Endodermal cell (in vitro differentiated cells): ENCODE measurements at regions not wholly inside any gene's neighbourhood (a gene's known extent, or its start where the extent isn't known, plus 50 kb on each side); places are given as distances from the start of the nearest gene placed in this dataset.

Experiments
- DNase-seq: peaks from one replicate; pipeline ENCODE4 v3.0.0-alpha.2; 2017
- H3K27ac ChIP-seq: 2 replicates; pipeline ENCODE4 v1.5.1; 2013; ENCODE audit warnings: mild to moderate bottlenecking, low read depth, low read length, moderate library complexity
- H3K27me3 ChIP-seq: 2 replicates; pipeline ENCODE4 v1.6.1; 2013; ENCODE audit warnings: mild to moderate bottlenecking, low read length, moderate library complexity; ENCODE audit not compliant: insufficient read depth, control insufficient read depth, poor library complexity, severe bottlenecking
- H3K36me3 ChIP-seq: 2 replicates; pipeline ENCODE4 v1.7.0; 2013; ENCODE audit warnings: mild to moderate bottlenecking, low read length, moderate library complexity; ENCODE audit not compliant: control insufficient read depth, insufficient read depth
- H3K4me1 ChIP-seq: one replicate; pipeline ENCODE4 v1.7.0; 2013; ENCODE audit warnings: low read length; ENCODE audit not compliant: control insufficient read depth, insufficient read depth
- H3K4me3 ChIP-seq: 2 replicates; pipeline ENCODE4 v1.5.1; 2013; ENCODE audit warnings: mild to moderate bottlenecking, low read length, moderate library complexity
- H3K9ac ChIP-seq: 2 replicates; pipeline ENCODE4 v1.6.1; 2013; ENCODE audit warnings: mild to moderate bottlenecking, low read length, moderate library complexity; ENCODE audit not compliant: poor library complexity, severe bottlenecking; ENCODE audit errors: extremely low read depth
- H3K9me3 ChIP-seq: 2 replicates; pipeline ENCODE4 v1.6.1; 2013; ENCODE audit warnings: mild to moderate bottlenecking, low read length, moderate library complexity; ENCODE audit not compliant: control insufficient read depth
- H3K27ac Mint-ChIP-seq: 2 replicates; pipeline ENCODE4 v1.8.0; 2020; ENCODE audit warnings: mixed read lengths
- H3K27me3 Mint-ChIP-seq: 2 replicates; pipeline ENCODE4 v1.8.0; 2021; ENCODE audit warnings: mild to moderate bottlenecking, mixed read lengths; ENCODE audit not compliant: insufficient read depth
- H3K36me3 Mint-ChIP-seq: 2 replicates; pipeline ENCODE4 v1.8.0; 2020; ENCODE audit warnings: low read depth, mixed read lengths
- H3K4me1 Mint-ChIP-seq: 2 replicates; pipeline ENCODE4 v1.8.0; 2020; ENCODE audit warnings: mixed read lengths
- H3K4me3 Mint-ChIP-seq: 2 replicates; pipeline ENCODE4 v1.8.0; 2020; ENCODE audit warnings: mild to moderate bottlenecking, moderate library complexity, mixed read lengths
- H3K9me3 Mint-ChIP-seq: 2 replicates; pipeline ENCODE4 v1.8.0; 2020; ENCODE audit warnings: mild to moderate bottlenecking, mixed read lengths
- WGBS, 2 experiments: methylation state at CpG; one replicate each; pipeline versions ENCODE4 v1.1.5 to v1.1.7; 2013; ENCODE audit warnings: missing lambda C conversion rate in 2 of 2, mixed read lengths in 1 of 2; ENCODE audit not compliant: insufficient coverage in 1 of 2, insufficient read length in 1 of 2; 5-methylcytosine and 5-hydroxymethylcytosine counted together
- TF ChIP-seq, protein P1 (sequence below): fragments of 200-600 bp; sonication (generic); conservative IDR thresholded peaks from 2 replicates; pipeline ENCODE4 v1.5.0; 2021; ENCODE audit warnings: antibody characterized with exemption, mild to moderate bottlenecking

DNA sequence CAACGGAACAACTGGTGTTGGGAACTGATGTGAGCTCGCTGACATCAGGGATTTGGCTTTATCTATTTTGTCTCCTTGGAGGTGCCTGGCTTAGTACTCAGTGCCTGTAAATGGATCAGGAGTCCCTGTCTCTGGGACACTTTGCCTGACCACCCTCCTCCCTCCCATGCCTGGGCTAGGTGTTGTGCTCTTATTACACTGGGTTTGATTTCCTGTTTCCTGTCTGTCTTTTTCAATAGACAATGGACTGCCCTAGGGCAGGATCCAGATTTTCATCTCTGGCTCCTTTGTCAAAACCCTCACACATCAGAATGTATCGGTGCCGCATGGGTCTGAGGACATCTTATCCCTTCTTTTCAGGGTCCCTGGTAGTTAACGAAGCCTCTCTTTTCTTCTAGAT lies 223.6 kb upstream of the ASIC2 start:
- DNase-seq: no peak
- Histone ChIP-seq H3K36me3 (no peaks in the 10 kb centered on the region), H3K9ac (no peak overlapping the region), H3K27me3 (no peaks in the 10 kb centered on the region), H3K4me3 (no peak overlapping the region), H3K27ac (no peak overlapping the region), H3K4me1 (no peaks in the 10 kb centered on the region), H3K9me3 (no peaks in the 10 kb centered on the region)
- WGBS, 2 experiments: 97 to 98% methylated on average over 4 to 5 of the region's 5 CpGs
- Mint-ChIP-seq H3K27ac (no peak overlapping the region), H3K36me3 (no peaks in the 10 kb centered on the region), H3K4me3 (no peak overlapping the region), H3K27me3 (peaks cover 12% of the 10 kb centered on the region), H3K9me3 (no peaks in the 10 kb centered on the region), H3K4me1 (no peaks in the 10 kb centered on the region)
- TF ChIP-seq, protein P1, sequence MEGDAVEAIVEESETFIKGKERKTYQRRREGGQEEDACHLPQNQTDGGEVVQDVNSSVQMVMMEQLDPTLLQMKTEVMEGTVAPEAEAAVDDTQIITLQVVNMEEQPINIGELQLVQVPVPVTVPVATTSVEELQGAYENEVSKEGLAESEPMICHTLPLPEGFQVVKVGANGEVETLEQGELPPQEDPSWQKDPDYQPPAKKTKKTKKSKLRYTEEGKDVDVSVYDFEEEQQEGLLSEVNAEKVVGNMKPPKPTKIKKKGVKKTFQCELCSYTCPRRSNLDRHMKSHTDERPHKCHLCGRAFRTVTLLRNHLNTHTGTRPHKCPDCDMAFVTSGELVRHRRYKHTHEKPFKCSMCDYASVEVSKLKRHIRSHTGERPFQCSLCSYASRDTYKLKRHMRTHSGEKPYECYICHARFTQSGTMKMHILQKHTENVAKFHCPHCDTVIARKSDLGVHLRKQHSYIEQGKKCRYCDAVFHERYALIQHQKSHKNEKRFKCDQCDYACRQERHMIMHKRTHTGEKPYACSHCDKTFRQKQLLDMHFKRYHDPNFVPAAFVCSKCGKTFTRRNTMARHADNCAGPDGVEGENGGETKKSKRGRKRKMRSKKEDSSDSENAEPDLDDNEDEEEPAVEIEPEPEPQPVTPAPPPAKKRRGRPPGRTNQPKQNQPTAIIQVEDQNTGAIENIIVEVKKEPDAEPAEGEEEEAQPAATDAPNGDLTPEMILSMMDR: no peak

DNA sequence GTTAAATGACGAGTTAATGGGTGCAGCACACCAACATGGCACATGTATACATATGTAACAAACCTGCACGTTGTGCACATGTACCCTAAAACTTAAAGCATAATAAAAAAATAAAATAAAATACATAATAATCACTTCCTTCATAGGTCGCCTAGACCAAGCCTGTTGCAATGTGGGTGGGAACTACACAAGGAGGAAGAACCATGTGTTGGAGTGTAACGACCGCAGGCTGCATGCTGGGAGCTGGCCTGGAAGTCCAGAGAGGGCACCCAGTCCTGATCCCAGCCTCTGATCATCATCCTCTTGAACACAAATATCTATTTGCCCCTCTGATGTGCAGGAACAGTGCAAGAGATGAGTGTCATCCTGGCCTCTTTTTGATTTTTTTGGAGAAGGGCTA lies 224.7 kb upstream of the ASIC2 start:
- Histone ChIP-seq H3K4me1 (no peaks in the 10 kb centered on the region), H3K9me3 (no peaks in the 10 kb centered on the region), H3K27ac (no peak overlapping the region), H3K36me3 (no peaks in the 10 kb centered on the region), H3K27me3 (no peaks in the 10 kb centered on the region), H3K9ac (no peak overlapping the region), H3K4me3 (no peak overlapping the region)
- Mint-ChIP-seq H3K4me1 (no peaks in the 10 kb centered on the region), H3K36me3 (no peaks in the 10 kb centered on the region), H3K27ac (no peak overlapping the region), H3K9me3 (no peaks in the 10 kb centered on the region), H3K27me3 (peaks cover 12% of the 10 kb centered on the region), H3K4me3 (no peak overlapping the region)
- DNase-seq: no peak
- TF ChIP-seq, protein P1: no peak
- WGBS, 2 experiments: 71 to 88% methylated on average over 2 to 3 of the region's 5 CpGs

DNA sequence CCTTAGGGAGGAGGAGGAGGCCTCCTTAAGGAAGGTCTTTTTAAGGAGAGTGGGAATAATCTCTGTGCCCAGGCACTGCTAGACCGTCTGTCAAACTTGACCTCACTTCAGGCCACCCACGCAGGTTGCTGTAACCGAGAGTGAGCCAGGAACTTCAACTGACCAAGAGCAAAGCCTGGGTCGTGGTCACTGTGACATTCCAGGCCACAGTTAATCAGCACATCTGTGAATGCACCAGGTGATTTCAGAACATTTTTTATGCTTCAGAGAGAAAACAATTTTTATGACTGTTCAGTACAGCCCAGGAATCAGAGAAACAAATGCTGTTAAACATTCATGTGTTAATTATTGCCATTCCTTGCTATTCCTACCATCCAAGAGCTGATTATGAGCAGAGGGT lies 226.6 kb upstream of the ASIC2 start:
- TF ChIP-seq, protein P1: no peak
- no peaks in the 10 kb centered on the region for H3K36me3 Mint-ChIP-seq
- no peaks in the 10 kb centered on the region for H3K4me1 Mint-ChIP-seq
- Histone ChIP-seq H3K27ac (no peak overlapping the region), H3K27me3 (peaks cover 10% of the 10 kb centered on the region), H3K4me3 (no peak overlapping the region), H3K9ac (no peak overlapping the region), H3K36me3 (no peaks in the 10 kb centered on the region), H3K4me1 (no peaks in the 10 kb centered on the region), H3K9me3 (no peaks in the 10 kb centered on the region)
- WGBS, 2 experiments: 89% methylated on average over 4 of the region's 4 CpGs
- H3K27ac Mint-ChIP-seq: no peak overlapping the region
- no peaks in the 10 kb centered on the region for H3K9me3 Mint-ChIP-seq
- H3K4me3 Mint-ChIP-seq: no peak overlapping the region
- peaks cover 1% of the 10 kb centered on the region for H3K27me3 Mint-ChIP-seq
- DNase-seq: no peak
